DND-41 (cell line): ENCODE measurements at regions not wholly inside any gene's neighbourhood (a gene's known extent, or its start where the extent isn't known, plus 50 kb on each side); places are given as distances from the start of the nearest gene placed in this dataset.
"Not testable (repeated sequence)": the region's sequence is repeated elsewhere in the genome, so short reads cannot be mapped to it uniquely, and the experiment has no call there.

Experiments
- EZH2 ChIP-seq: IDR thresholded peaks from 3 replicates; pipeline ENCODE4 v1.6.1; 2012; ENCODE audit warnings: borderline replicate concordance, low read depth, mild to moderate bottlenecking, moderate library complexity, low read length, inconsistent platforms; ENCODE audit not compliant: severe bottlenecking
- TF ChIP-seq, protein P1 (sequence below): IDR thresholded peaks from 2 replicates; pipeline ENCODE4 v1.5.1; 2012; ENCODE audit warnings: borderline replicate concordance, low read length, moderate library complexity, mild to moderate bottlenecking; ENCODE audit not compliant: poor library complexity, severe bottlenecking; ENCODE audit errors: extremely low read depth

DNA sequence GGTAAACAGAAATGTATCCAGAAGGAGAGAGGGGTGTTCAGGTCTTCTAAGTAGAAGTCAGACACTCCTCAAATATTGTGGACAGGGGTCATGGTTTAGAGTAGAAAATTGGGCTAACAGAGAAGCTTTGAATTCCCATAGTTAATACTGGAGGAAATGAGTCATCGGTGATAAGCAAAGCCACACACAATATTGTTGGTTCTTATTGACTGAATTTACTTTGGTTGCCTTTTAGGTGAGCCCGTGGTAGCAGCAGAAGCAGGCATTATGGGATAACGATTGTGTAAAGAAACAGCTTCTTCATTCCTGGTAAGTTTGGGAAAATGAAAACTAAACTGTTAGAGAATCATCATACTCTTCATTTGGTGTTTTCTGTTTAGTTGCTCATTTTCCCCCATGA is 110.2 kb upstream of the VKORC1L1 start:
- TF ChIP-seq EZH2 = not testable (repeated sequence)
- TF ChIP-seq, protein P1, sequence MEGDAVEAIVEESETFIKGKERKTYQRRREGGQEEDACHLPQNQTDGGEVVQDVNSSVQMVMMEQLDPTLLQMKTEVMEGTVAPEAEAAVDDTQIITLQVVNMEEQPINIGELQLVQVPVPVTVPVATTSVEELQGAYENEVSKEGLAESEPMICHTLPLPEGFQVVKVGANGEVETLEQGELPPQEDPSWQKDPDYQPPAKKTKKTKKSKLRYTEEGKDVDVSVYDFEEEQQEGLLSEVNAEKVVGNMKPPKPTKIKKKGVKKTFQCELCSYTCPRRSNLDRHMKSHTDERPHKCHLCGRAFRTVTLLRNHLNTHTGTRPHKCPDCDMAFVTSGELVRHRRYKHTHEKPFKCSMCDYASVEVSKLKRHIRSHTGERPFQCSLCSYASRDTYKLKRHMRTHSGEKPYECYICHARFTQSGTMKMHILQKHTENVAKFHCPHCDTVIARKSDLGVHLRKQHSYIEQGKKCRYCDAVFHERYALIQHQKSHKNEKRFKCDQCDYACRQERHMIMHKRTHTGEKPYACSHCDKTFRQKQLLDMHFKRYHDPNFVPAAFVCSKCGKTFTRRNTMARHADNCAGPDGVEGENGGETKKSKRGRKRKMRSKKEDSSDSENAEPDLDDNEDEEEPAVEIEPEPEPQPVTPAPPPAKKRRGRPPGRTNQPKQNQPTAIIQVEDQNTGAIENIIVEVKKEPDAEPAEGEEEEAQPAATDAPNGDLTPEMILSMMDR = not testable (repeated sequence)
